Activated CD4-positive, alpha-beta T cell treated with anti-CD3 and anti-CD28 coated beads, Interleukin-2, amount 50 U/mL, for 48 hours (primary cell): ENCODE measurements at regions not wholly inside any gene's neighbourhood (a gene's known extent, or its start where the extent isn't known, plus 50 kb on each side); places are given as distances from the start of the nearest gene placed in this dataset.
"Not testable (repeated sequence)": the region's sequence is repeated elsewhere in the genome, so short reads cannot be mapped to it uniquely, and the experiment has no call there.

Experiments used
- DNase-seq, 2 experiments: peaks; one replicate each; pipeline ENCODE4 v3.0.0-alpha.2; 2020

DNA sequence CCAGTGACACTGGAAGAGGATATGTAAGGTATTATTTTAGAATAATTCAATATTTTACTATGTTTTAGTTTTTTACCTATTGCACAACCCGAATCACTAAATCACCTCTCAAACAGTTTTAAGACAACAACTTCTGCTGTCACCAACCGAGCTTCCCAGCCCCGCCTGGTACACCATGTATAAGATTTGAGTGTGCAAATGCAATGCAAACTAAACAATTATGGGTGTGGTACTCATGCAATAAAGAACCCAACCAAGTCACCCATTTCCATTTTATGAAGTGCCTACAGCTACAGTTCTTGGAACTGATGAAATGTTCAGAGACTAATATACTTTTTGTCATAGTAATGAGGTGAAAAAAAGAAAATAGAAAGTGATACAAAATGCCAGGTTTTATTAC lies 256.2 kb downstream of the TAFA4 start:
- no peak for DNase-seq

DNA sequence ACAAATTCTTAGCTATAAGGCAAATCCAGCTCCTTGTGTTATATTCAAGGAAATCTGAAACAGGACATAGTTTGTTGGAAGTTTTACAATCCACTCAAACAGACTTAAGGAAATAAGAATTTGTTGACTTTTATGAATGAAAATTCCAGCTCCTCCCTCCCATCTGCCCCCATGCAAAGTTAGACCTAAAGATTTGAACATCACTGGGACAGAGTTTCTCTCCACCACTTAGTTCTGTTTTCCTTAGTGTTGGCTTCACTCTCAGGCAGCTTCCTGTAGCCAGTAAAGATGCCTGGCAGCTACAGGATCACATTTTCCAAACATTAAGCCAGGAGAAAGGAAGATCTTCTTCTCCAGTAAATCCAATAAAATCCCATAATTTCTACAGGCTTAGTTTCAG lies 265.0 kb downstream of the TAFA4 start:
- no peak for DNase-seq

DNA sequence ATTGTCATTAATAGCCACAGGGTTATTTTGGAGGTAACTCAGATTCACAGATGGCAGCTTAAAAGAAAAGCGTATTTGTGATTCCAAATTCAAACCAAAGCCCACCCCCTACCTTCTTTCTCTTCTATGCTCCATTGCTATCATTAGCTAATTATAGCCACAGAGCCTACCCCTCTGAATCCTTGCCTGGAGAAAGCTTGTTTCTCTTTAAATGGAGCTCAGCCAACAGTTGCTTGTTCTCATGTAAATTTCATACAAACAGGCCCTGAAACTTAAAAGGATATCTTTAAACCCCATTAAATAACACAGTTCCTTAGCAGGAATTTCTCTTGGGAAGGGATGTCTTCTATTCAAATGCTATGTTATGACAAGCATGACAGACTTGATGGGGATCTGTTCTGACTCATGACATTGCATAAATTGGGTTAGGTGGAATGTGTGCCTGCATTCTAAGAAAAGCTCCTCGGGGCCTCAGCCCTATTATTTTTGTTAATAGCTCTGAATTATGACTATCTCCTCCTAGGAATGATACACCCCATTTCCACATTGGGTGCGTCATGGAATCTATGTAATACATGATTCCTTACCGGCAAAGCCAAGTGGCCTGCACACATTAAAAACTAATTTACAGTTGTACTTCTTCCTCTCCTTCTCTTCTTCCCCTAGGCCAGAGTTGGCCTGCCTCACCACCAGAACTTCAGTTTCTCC lies 265.8 kb downstream of the TAFA4 start:
- DNase-seq: no peak

DNA sequence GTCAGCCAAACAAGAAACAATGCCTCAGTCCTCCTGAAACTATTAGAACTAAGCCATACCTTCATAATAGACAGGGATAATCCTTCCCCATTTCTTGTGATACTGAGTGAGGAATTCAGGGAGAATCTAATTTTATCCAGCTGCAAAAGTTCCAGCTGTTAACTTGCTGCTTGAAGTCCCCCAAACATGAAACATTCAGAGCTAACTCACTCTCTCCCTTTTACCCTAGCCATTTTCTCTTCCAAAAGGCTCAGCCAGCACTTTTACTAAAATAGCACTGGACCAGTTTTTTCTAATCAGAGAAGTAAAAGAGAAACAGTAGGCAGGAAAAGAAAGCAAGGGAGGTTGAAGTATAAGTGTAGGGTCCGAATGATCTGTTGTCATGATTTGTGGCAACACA lies 268.1 kb downstream of the TAFA4 start:
- DNase-seq: no peak

DNA sequence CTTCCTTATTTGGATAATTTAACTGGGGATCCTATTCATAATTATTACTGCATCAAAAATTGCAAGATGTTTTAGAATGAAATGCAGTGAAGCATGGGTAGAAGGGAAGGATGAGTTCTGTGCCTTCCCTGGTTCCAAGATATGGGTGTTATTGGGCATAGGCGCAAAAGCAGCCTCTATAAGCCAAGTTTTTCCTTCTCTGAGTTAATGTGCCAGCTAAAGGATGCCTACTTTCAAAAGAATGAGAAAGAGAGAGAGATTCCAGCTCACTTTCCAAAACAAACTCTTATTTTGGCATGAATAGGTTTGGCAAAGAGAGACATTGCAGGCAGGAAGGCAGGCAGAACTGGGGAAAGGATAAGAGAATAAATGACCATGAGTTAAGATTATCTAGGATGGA lies 270.2 kb downstream of the TAFA4 start:
- no peak for DNase-seq

DNA sequence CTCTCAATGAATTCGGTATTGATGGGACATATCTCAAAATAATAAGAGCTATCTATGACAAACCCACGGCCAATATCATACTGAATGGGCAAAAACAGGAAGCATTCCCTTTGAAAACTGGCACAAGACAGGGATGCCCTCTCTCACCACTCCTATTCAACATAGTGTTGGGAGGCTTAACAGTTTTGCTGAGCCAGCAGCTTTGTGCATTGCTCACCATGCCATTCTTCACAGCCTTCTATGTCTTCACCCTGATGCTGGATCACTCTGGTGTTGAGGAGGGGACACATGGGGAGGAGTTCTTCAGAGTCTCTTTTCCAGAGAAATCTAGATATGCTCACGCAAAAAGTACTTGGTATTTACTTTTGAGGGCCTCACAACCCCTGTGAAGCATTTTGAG lies 281.7 kb downstream of the TAFA4 start:
- not testable (repeated sequence) for DNase-seq

DNA sequence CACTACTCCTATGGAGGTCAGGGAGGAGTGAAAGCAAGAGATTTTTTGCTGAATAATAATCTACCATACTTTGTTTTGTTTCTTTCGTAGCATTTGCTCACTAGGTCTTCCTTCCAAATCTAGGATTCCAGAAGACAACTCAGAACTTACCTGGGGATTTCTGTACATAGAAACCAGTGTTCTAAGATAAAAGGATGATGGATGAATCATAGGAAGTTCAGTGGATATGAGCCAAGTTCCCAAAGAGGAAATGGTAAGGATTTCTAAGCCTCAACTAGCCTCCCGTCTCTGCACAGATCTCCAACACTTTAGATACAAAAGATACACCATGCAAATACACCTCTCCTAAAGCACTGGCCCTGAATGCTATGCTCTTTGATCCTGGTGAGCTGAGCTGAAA lies 283.9 kb downstream of the TAFA4 start:
- no peak for DNase-seq

DNA sequence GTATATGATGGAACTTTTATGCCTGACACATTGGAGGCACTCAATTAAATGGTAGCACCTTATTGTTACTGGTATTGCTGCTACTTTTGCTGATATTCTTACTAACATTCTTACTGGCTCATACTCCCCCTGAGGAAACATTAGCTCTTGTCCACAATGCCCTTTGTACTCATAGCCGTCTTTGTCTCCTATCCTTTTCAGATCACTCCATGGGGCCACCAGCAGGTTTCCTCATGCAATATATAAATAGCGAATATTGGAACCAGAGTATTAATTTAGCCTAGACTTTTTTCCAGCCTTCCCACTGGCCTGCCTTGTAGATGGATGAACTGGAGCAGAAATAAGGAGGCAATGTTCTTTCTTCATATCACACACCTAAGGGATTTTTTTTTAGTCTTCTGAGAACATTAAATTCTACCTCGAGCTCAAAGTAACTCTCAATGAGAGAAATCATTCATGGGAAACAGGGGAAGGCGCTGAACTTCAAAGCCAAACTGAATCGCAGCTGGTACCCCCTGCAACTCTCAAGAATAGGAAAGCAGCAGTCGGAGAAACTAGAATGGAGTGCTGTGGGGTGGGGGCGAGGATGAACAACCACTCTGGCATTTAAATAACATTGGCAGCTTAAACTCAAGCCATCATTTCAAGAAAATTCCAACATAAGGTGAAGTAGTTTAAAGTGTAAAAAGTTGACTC lies 300.3 kb downstream of the TAFA4 start:
- DNase-seq: no peak

DNA sequence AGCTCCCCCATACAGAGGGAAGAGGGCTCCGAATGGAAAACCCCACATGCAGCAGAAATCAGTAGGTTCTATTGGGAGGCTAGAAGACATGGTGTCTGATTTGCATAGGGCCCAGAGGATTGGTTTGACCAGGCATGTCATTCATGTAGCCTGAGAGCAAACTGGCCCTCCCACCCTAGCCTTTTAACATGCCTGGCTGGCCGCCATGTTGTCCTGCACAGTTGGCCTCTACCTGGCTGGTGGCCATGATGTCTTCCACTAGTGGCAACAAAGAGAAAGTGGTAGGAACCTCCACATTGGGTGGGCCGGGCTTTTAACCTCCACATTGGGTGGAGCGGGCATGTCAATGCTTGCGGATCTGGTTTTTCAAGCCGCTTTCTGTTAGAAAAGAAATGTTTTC lies 312.1 kb downstream of the TAFA4 start:
- no peak for DNase-seq

DNA sequence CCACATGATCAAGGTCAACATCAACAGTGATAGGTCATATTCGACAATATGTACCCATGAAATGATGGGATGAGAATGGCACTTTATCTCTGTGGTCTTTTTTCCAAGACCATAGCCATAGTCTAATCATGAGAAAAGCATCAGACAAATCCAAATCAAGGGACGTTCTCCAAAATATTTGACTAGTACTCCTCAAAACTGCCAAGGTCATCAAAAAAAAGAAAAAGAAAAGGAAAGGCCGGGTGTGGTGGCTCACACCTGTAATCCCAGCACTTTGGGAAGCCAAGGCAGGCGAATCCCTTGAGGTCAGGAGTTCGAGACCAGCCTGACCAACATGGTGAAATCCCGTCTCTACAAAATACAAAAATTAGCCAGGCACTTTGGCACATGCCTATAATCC lies 318.3 kb downstream of the TAFA4 start:
- no peak for DNase-seq

DNA sequence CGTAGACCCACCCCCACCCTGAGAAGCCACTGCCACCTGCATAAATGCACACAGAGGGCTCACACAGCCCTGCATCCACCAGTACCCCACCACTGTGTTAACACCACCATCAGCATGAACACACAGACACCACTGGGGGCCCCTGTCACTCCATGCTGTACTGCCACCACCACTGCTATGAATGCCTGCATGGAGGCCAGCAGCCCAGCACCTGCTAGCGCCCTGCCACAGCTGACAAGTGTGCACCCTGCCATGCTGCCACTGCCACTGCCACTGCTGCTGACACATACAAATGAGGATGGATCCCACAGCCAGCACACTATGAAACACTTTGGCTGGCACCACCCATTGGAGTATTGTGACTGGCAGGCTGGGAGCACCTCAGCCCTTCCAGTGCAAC lies 361.0 kb downstream of the TAFA4 start:
- no peak for DNase-seq

DNA sequence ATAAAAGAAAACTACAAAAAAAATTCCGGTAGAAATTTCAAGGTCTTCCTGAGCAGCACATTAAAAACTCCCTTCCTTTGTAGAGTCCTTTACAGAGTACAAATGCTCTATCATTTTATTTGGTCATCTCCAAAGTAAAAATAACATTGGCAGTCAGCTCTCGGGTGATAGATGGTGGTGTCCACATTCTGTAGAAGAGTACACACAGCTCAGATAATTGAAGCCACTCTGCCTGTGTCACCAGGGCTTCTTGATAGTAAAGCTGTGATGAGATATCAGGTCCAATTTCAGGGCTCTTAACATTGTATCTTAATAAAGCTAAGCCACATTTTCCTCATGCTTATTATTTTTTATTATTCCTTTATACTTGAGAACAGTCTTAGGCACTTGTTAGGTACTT lies 371.6 kb downstream of the TAFA4 start:
- no peak for DNase-seq

DNA sequence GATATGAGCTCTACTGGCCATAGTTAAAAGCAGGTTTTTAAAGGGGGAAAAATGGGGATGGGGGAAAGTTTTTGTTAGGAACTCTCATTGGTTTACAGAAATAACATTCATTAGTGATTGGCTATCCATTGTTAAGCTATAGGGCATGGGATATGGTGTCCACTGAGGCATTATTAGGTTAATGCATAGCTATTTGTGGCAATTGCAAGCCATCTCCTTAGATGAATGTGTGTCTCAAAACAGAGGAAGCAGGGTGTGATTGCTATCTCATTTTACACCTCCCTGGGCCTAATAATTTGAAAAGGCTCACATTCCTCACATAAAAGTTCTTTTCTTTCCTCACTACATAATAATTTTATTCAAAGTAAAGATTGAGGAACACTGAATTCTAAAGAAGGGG lies 396.6 kb downstream of the TAFA4 start:
- DNase-seq: no peak

DNA sequence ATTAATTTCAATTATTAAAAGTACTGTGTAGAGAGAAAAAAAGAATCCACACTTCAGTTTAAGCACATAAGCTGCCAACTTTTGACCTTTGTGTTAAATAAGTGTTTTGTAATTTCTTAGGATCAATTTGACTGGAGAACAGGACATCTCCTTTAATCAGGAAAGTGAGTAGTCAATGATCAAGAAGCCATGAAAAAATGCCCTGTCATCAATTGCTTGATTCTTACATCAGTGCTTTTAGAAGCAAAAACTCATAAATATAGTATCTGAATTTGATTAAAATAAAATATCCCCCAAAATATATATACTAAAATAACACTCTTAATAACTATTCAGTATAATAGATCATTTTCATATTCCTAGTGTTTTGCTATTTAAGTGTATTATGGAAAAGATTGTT lies 409.0 kb downstream of the TAFA4 start:
- no peak for DNase-seq

DNA sequence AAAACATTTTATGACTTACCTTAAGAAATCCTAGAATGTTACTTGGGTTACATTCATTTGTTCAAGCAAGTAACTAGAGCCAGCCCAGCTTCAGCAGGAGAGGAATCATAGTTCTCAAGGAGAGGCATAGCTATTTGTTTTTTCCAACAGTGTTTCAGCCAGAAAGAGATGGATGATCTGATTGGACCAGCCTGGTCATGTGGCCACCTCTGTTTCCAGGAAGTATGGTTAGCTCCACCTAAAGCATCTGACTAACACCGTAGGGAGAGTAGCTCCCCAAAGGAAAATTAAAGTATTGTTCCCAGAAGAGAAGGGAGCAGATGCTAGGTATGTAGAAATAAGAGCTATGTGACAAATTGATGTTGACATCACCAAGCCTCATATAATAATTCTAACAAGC lies 417.1 kb downstream of the TAFA4 start:
- no peak for DNase-seq

DNA sequence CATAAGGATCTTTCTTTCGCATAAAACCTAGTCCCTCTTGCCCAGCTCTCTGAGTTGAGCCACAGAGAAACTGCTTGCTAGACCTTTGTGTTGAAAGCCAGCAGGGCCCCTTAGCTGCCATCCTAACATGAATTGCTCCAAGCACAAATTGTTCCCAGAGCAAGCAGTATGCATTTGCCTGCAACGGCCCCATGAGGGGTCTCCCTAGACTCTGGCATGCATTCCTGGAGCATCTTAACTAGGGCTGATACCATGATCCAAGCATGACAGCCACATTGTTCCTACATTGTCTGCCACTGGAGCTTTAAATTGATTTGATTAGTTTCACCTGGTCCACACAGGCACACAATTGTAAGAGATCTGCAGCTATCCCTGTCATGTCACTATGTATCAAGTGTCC lies 428.1 kb downstream of the TAFA4 start:
- no peak for DNase-seq

DNA sequence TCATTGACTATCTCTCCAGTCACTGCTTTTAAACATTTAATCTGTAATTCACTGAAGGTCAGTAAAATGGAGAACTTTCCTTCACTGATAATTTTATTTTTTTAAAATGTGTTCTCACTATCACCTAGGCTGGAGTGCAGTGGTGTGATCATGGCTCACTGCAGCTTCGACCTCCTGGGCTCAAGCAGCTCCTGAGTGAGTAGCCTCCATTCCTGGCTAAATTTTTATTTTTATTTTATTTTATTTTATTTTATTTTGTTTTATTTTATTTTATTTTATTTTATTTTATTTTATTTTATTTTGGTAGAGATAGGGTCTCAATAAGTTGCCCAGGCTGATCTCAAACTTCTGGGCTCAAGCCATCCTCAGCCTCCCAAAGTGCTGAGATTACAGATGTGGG lies 446.5 kb downstream of the TAFA4 start:
- not testable (repeated sequence) for DNase-seq

DNA sequence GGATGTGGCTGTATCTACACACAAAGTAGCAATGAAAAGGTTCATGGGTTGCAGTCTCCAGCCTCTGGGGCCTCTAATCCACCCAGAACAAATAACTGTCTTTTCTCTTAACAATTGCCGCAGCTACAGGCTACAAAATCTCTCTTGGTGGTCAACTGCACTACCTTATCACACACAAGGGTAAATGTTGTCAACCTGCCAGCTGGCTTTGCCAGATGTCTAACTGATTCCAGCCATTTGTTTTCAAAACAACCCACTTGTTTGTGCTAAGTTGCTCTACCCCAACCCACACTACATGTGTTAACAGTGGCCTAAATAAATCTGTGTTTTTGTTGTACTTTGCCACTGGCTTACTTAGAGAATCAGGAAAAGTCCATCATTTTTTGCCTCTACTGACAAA lies 447.3 kb downstream of the TAFA4 start:
- no peak for DNase-seq

DNA sequence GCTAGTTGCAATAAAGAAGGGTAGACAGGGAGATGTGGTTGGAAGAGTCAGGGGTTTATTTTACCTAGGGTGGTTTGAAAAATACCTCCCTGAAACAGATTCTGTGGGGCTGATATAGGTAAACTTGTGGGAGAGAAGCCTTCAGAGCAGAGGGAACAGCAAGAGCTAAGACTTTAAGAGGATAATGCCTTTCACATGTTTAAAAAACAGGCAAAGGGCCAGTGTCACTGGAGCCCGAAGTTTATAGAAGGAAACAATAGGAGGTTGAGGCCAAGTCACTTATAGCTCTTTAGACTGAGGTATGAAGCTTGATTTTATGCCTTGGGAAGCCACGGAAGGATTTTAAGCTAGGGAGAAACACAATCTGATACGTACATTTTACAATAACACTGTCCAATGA lies 448.7 kb downstream of the TAFA4 start:
- DNase-seq: no peak

DNA sequence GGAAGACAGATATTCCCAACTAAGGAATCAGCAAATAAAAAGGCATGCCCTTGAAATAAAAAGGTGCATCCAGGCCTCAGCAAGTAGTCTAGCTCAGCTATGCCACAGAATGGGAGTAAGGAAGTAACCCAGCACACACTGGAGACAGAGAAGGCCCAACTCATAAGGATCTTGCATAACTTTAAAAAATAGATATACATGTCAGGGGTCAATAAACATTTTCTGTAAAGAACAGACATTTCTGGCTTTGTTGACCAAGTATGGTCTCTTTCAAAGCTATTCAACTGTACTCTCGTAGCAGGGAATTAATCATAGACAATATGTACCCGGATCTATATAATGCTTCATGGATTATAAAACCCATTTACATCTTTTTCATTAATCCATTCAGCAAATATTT lies 449.3 kb downstream of the TAFA4 start:
- DNase-seq: no peak

DNA sequence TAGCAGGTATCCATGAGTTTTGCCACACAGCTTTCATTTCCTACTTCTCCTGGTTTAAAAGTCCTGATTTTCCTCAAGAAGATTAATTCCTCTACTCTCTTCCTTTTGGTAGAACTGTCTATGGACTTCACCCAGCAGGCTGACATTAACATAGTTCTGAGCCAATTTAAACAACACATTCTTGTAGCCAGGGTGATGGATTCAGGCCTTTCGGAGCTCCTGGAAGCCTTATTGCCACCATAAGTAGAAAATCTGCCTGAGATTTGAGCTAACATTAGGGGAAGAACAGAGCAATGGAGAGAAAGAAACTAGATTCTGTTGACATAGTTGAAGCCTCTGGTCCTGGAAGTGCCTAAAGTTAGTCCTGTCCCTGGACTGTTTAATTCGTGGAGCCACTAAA lies 449.8 kb downstream of the TAFA4 start:
- no peak for DNase-seq

DNA sequence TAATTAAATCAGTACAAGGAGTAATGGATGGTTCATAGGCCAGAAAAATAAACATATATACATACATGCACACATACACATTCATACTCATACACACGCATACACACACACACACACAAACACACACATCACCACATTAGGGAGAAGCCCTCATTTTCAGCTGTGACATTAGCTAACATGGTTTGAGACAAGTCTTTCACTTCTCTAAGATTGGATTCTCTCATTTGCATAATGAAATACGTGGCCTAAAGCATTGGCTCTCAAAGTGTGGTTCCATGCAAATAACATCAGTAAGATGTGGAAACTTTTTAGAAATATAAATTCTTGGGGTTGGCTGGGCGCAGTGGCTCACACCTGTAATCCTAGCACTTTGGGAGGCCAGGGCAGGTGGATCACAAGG lies 452.6 kb downstream of the TAFA4 start:
- no peak for DNase-seq

DNA sequence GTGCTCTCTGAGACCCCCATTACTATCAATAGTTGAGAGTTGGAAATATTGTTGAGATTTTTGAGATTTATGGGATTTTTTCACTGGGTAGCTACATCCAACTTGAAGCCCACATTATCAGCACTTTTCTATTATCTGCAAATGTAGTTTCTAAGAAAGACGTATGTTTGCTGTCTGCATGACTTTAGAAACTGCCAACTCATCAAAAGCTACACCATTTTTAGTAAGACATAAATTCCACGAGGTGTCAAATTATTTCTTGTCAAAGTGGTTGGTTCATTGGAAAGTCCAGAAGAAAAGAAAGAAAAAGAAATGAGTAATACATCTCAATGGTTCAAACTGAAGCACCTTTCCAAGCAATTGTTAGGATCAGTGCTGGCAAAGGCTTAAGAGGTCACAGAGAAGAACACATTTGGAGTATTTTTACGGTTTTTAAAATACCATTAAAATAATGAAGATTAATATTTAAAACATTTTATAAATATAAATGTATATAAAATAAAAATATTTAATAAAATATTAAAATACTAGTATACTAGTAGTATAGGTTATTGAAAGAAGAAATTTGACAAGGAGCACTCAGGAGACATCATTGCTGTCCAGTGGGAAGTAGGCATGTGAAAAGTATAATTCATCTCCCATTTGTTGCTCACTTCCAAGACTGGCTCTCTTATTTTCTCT lies 463.5 kb downstream of the TAFA4 start:
- no peak for DNase-seq

DNA sequence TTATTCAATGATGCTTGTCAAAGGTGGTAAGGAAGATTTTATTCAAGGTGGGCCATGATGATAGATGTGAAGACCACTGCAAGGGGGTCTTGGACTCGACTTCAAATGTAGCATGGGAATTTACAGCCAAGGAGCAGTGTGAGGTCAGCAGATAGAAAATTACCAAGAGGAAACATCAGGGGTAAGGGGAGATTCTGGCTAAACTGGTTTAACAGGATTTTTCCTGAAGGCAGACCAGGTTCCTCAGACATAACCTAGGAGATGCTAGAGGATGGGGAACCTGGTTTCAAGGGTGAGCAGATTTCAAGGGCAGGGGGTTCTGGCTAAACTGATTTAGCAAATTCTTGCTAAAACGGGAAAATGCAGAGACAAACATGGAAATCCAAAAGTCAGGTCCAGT lies 464.9 kb downstream of the TAFA4 start:
- DNase-seq: no peak

DNA sequence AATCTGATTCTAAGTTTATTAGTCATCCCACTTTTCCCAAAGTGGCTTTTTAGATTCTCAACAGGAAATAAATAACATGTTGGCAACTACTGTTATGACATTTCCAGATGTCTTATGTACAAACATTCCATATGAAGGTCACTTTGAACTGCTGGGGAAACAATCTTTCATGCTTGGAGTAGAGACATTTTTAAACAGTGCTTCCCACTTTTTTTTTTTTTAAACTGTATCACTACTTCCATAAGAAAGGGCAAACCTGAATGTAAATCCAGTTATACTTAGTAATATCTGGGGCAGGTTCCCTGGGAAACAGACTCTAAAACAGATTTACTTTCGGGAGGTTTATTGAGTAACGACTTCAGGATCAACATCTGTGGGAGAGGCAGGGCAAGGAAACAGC lies 473.8 kb downstream of the TAFA4 start:
- no peak for DNase-seq
